BJ (cell line): ENCODE measurements at regions not wholly inside any gene's neighbourhood (a gene's known extent, or its start where the extent isn't known, plus 50 kb on each side); places are given as distances from the start of the nearest gene placed in this dataset.

ENCODE experiments used
- CTCF ChIA-PET: fragments of 350-600 bp; formaldehyde crosslinking; extraction: SDS; loops from one replicate; lab custom pipeline; 2021; ENCODE audit warnings: antibody characterized with exemption, inconsistent platforms; lab: Yijun Ruan, JAX
- POLR2A ChIA-PET: fragments of 300-600 bp; sonication (Branson Sonifier 250); formaldehyde crosslinking; extraction: SDS; loops from one replicate; lab custom pipeline; 2021; ENCODE audit warnings: antibody characterized with exemption; lab: Charles Lee
- DNase-seq: peaks from one replicate; pipeline ENCODE4 v3.0.0-alpha.2; 2011; ENCODE audit warnings: low read depth
- H3K27me3 ChIP-seq: 2 replicates; pipeline ENCODE4 v1.6.0; 2011; ENCODE audit warnings: low read length; ENCODE audit not compliant: control insufficient read depth, insufficient read depth
- H3K36me3 ChIP-seq: 2 replicates; pipeline ENCODE4 v1.5.1; 2011; ENCODE audit warnings: low read length; ENCODE audit not compliant: control insufficient read depth, insufficient read depth
- H3K4me3 ChIP-seq: 2 replicates; pipeline ENCODE4 v1.5.1; 2011; ENCODE audit warnings: low read depth, mild to moderate bottlenecking, control low read depth, low read length
- TF ChIP-seq, protein P1 (sequence below): IDR thresholded peaks from 2 replicates; pipeline ENCODE4 v1.5.1; 2011; ENCODE audit warnings: low read depth, mild to moderate bottlenecking, control low read depth, inconsistent platforms, low read length, moderate library complexity; ENCODE audit not compliant: insufficient read depth

DNA sequence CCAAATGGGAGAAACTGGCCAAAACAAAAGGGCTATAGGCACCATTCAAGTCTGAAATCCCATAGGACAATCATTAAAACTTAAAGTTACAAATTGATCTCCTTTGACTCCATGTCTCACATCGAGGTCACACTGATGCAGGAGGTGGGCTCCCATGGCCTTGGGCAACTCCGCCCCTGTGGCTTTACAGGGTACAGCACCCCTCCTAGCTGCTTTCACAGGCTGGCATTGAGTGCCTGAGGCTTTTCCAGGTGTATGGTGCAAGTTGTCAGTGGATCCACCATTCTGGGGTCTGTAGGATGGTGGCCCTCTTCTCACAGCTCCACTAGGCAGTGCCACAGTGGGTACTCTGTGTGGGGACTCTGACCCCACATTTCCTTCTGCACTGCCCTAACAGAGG, 662.1 kb downstream of the XPNPEP1 start:
- TF ChIP-seq, protein P1, sequence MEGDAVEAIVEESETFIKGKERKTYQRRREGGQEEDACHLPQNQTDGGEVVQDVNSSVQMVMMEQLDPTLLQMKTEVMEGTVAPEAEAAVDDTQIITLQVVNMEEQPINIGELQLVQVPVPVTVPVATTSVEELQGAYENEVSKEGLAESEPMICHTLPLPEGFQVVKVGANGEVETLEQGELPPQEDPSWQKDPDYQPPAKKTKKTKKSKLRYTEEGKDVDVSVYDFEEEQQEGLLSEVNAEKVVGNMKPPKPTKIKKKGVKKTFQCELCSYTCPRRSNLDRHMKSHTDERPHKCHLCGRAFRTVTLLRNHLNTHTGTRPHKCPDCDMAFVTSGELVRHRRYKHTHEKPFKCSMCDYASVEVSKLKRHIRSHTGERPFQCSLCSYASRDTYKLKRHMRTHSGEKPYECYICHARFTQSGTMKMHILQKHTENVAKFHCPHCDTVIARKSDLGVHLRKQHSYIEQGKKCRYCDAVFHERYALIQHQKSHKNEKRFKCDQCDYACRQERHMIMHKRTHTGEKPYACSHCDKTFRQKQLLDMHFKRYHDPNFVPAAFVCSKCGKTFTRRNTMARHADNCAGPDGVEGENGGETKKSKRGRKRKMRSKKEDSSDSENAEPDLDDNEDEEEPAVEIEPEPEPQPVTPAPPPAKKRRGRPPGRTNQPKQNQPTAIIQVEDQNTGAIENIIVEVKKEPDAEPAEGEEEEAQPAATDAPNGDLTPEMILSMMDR = no peak
- ChIA-PET POLR2A (no interaction called here), CTCF (no interaction called here)
- DNase-seq = no peak
- Histone ChIP-seq H3K27me3 (no peaks in the 10 kb centered on the region), H3K36me3 (no peaks in the 10 kb centered on the region), H3K4me3 (no peak overlapping the region)

DNA sequence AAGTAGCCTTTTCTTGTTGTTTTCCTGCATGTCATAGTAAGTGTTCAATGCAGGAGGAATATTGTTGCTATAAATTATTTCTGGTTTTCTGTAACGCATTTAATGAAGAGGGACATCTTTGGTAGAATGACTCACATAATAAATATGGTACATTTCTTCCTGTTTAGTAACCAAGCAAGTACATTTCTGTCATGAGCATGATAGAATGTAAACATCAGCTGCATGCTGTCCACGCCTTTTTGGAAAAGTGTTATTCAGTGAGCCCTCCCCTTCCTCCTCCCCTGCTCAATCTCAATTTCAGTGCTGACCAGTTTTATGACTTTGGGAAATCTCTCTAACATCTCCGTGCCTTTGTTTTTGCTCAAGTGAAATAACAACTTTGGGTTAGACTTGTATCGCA, 664.0 kb downstream of the XPNPEP1 start:
- Histone ChIP-seq H3K36me3 (no peaks in the 10 kb centered on the region), H3K27me3 (no peaks in the 10 kb centered on the region), H3K4me3 (no peak overlapping the region)
- TF ChIP-seq, protein P1 = no peak
- ChIA-PET POLR2A (no interaction called here), CTCF (interaction anchor here (0.6 to 1.1 kb wide), 2 partner anchors 24 to 194 kb away, joined by 3 read pairs; no protein-coding TSS in a partner anchor)
- peak; percentile 31 for DNase-seq

DNA sequence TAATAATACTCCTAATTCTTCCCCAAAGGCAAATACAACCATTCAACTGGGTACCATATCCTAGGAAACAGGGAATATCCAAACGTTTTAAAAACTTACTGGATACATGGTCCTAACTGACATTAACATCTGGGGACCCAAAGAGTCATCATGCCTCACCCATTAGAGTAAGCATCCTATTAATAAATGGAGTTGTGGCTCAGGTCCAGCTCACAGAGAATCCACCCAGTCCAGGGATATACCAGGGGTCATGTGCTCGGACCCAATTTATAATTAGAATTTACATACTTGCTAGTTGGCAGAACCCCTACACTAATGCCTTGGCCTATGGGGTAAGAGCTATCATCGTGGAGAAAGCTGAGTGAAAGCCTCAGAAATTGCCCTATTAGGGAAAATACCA, 670.0 kb downstream of the XPNPEP1 start:
- Histone ChIP-seq H3K27me3 (no peaks in the 10 kb centered on the region), H3K36me3 (no peaks in the 10 kb centered on the region), H3K4me3 (no peak overlapping the region)
- CTCF ChIA-PET = interaction anchor here (0.8 kb wide), 1 partner anchor 19 kb away, joined by 3 read pairs; no protein-coding TSS in a partner anchor
- no peak for DNase-seq
- TF ChIP-seq, protein P1 = no peak
- POLR2A ChIA-PET = no interaction called here

DNA sequence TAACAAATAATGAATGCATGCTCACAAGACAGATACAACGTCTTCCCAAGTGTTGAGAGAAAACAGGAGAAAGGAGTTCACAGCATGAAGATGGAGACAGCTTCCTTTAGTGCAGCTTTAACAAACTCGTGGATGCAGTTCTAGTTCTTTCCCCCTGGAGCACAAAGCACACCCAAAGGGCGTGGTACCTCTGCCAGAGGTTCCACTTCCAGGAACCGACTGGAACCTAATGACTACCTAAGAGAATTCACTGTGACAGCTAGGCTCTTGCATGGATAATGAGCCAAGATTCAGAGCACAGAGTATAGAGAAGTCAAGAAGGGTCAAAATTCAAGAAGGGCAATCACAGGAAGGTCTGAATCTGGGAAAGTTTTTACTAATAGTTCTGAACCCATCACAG, 673.2 kb downstream of the XPNPEP1 start:
- POLR2A ChIA-PET = no interaction called here

DNA sequence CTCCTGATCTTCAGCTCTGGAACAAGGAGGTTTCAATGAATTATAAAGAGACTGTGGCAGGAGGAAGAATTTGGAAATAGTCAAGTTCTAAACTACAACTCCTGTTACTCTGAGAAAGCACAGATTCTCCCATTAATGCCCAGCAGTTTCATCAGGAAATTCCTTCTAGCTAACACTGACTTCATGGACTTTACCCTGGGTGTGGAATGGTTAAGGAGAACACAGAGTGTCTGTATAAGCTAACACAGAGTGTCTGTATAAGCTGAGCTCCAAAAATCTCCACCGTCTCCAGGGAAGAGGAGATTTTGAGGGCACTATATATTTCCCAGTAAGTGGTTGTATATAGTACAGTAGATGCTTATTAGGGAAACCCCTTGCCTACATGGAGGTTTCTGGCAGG, 675.5 kb downstream of the XPNPEP1 start:
- TF ChIP-seq, protein P1 = no peak
- POLR2A ChIA-PET = no interaction called here
- CTCF ChIA-PET = no interaction called here
- DNase-seq = no peak
- no peak overlapping the region for H3K4me3 ChIP-seq
- H3K27me3 ChIP-seq = no peaks in the 10 kb centered on the region
- H3K36me3 ChIP-seq = no peaks in the 10 kb centered on the region

More for the DNA sequence above, 673.2 kb downstream of the XPNPEP1 start:
- CTCF ChIA-PET = interaction anchor here (0.7 kb wide), 1 partner anchor 1101 kb away, joined by 3 read pairs; no protein-coding TSS in a partner anchor
- no peaks in the 10 kb centered on the region for H3K27me3 ChIP-seq
- TF ChIP-seq, protein P1 = no peak
- H3K4me3 ChIP-seq = no peak overlapping the region
- DNase-seq = no peak
- H3K36me3 ChIP-seq = no peaks in the 10 kb centered on the region
